ENCODE measurements at regions not wholly inside any gene's neighbourhood (a gene's known extent, or its start where the extent isn't known, plus 50 kb on each side); places are given as distances from the start of the nearest gene placed in this dataset.

DNA sequence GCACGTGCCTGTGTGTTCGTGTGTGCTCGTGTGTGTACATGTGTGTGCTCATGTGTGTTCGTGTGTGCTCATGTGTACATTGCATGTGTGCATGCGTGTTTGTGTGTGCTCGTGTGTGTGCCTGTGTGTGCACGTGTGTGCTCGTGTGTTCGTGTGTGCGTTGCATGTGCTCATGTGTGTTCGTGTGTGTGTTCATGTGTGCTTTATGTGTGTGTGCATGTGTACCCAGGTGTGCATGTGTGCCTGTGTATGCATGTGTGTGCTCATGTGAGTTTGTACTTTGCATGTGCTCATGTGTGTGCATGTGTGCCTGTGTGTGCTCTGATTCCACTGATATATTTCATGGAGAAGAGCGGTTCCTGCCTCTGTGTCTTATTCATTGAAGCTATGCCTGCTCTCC lies 265.5 kb downstream of the FOXL1 start:
- TF ChIP-seq, protein P1, sequence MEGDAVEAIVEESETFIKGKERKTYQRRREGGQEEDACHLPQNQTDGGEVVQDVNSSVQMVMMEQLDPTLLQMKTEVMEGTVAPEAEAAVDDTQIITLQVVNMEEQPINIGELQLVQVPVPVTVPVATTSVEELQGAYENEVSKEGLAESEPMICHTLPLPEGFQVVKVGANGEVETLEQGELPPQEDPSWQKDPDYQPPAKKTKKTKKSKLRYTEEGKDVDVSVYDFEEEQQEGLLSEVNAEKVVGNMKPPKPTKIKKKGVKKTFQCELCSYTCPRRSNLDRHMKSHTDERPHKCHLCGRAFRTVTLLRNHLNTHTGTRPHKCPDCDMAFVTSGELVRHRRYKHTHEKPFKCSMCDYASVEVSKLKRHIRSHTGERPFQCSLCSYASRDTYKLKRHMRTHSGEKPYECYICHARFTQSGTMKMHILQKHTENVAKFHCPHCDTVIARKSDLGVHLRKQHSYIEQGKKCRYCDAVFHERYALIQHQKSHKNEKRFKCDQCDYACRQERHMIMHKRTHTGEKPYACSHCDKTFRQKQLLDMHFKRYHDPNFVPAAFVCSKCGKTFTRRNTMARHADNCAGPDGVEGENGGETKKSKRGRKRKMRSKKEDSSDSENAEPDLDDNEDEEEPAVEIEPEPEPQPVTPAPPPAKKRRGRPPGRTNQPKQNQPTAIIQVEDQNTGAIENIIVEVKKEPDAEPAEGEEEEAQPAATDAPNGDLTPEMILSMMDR (IDR thresholded peaks at IDR 0.05): no peak
- TF ChIP-seq ZFX (IDR thresholded peaks at IDR 0.05; ENCODE audit: borderline replicate concordance): no peak

All from 22Rv1 (cell line).